Body of pancreas (tissue), 4 donors: ENCODE measurements at regions not wholly inside any gene's neighbourhood (a gene's known extent, or its start where the extent isn't known, plus 50 kb on each side); places are given as distances from the start of the nearest gene placed in this dataset.
"Not testable (repeated sequence)": the region's sequence is repeated elsewhere in the genome, so short reads cannot be mapped to it uniquely, and the experiment has no call there.

Experiments
- ATAC-seq: fragments of 150-250 bp; one replicate; pipeline ENCODE4 v1.9.1; 2016
- DNase-seq, 4 donors: peaks; one replicate each; pipeline ENCODE4 v3.0.0-alpha.2; 2019
- H3K27ac ChIP-seq, 4 donors: fragments of 200-600 bp; sonication (generic); 1 replicate in 3 of 4; 2 replicates in 1 of 4; pipeline versions ENCODE4 v1.5.1 to v1.6.1; 2016 to 2019; ENCODE audit warnings: mild to moderate bottlenecking in 1 of 4, mixed read lengths in 1 of 4, moderate library complexity in 1 of 4
- H3K27me3 ChIP-seq, 2 donors: fragments of 200-600 bp; sonication (generic); one replicate each; pipeline ENCODE4 v1.6.0; 2016; ENCODE audit warnings: mild to moderate bottlenecking in 1 of 2
- H3K36me3 ChIP-seq, 2 donors: fragments of 200-600 bp; sonication (generic); replicated peaks in 1 of 2; 2 replicates each; pipeline ENCODE4 v1.5.1; 2016; ENCODE audit warnings: low read depth in 2 of 2; ENCODE audit not compliant: insufficient read depth in 1 of 2
- H3K4me1 ChIP-seq: fragments of 200-600 bp; sonication (generic); one replicate; pipeline ENCODE4 v1.6.0; 2016
- H3K4me3 ChIP-seq, 2 donors: fragments of 200-600 bp; sonication (generic); 1 replicate in 1 of 2; 2 replicates in 1 of 2; pipeline ENCODE4 v1.5.1; 2016 to 2019
- H3K9me3 ChIP-seq, 3 donors: fragments of 200-600 bp; sonication (generic); 1 replicate in 2 of 3; 2 replicates in 1 of 3; pipeline ENCODE4 v1.5.1; 2016
- CTCF ChIP-seq, 7 experiments: fragments of 450-650 bp in 4 of 7; fragments of 200-600 bp in 3 of 7; sonication (generic) in 3 of 7; IDR thresholded peaks; one replicate each; pipeline ENCODE4 v1.5.1; 2016 to 2019; ENCODE audit warnings: antibody characterized with exemption in 7 of 7
- POLR2A ChIP-seq, 3 donors: fragments of 450-650 bp; IDR thresholded peaks; one replicate each; pipeline ENCODE4 v1.6.1; 2016; ENCODE audit warnings: antibody characterized with exemption in 3 of 3, mild to moderate bottlenecking in 2 of 3
- WGBS, 2 donors: methylation state at CpG; one replicate each; pipeline ENCODE4 v1.1.5; 2017; 5-methylcytosine and 5-hydroxymethylcytosine counted together
- intact Hi-C: fragments of 100-400 bp; cut with DNase I; formaldehyde crosslinking; loops from one replicate; pipeline ENCODE4 v1.15.1; 2023

- TF ChIP-seq CTCF (IDR thresholded peaks at IDR 0.05) (no peak), POLR2A (IDR thresholded peaks at IDR 0.05) (no peak)
- Histone ChIP-seq H3K4me1 (no peaks in the 10 kb centered on the region), H3K27me3 (no peaks in the 10 kb centered on the region), H3K27ac (no peak overlapping the region), H3K9me3 (no peaks in the 10 kb centered on the region), H3K36me3 (no peaks in the 10 kb centered on the region), H3K4me3 (no peak overlapping the region)
- WGBS, 2 donors, result 92 to 96% methylated on average over 6 of the region's 6 CpGs
- intact Hi-C loops, result no loop called here
- ATAC-seq, result no peak
- DNase-seq, result no peak
These were observed 245.3 kb downstream of the PARN start for GRCh38 chr16:14384745-14385144.

- H3K27me3 ChIP-seq, DNase-seq, H3K4me3 ChIP-seq, intact Hi-C loops, H3K4me1 ChIP-seq, H3K27ac ChIP-seq, H3K9me3 ChIP-seq, ATAC-seq, H3K36me3 ChIP-seq: not testable (repeated sequence)
- 91 to 93% methylated on average over 6 of the region's 6 CpGs for WGBS, 2 donors
These were observed 246.2 kb downstream of the PARN start for GRCh38 chr16:14383844-14384243.

- WGBS, 2 donors, result 85 to 90% methylated on average over 12 to 17 of the region's 17 CpGs
These were observed 251.2 kb downstream of the PARN start for GRCh38 chr16:14378689-14379467.

GRCh38 chr16:14378131-14378551 lies 251.9 kb downstream of the PARN start:
- no peak for ATAC-seq
- Histone ChIP-seq H3K27ac (no peak overlapping the region), H3K4me1 (no peaks in the 10 kb centered on the region), H3K9me3 (no peaks in the 10 kb centered on the region), H3K27me3 (no peaks in the 10 kb centered on the region), H3K36me3 (no peaks in the 10 kb centered on the region), H3K4me3 (no peak overlapping the region)
- TF ChIP-seq POLR2A (IDR thresholded peaks at IDR 0.05) (no peak), CTCF (IDR thresholded peaks at IDR 0.05) (no peak)
- no peak for DNase-seq
- 58 to 67% methylated on average over 4 of the region's 4 CpGs for WGBS, 2 donors
- intact Hi-C loops, result no loop called here

More at GRCh38 chr16:14378689-14379467, 251.2 kb downstream of the PARN start:
- no peaks in the 10 kb centered on the region for H3K27me3 ChIP-seq
- H3K36me3 ChIP-seq, result no peaks in the 10 kb centered on the region
- no peak overlapping the region for H3K4me3 ChIP-seq
- no peaks in the 10 kb centered on the region for H3K9me3 ChIP-seq
- TF ChIP-seq POLR2A (IDR thresholded peaks at IDR 0.05) (no peak), CTCF (IDR thresholded peaks at IDR 0.05) (no peak)
- no peaks in the 10 kb centered on the region for H3K4me1 ChIP-seq
- no peak for DNase-seq
- H3K27ac ChIP-seq, result no peak overlapping the region
- no peak for ATAC-seq
- intact Hi-C loops, result no loop called here

GRCh38 chr16:14377326-14377725 lies 252.7 kb downstream of the PARN start:
- no peaks in the 10 kb centered on the region for H3K36me3 ChIP-seq
- H3K27ac ChIP-seq, result no peak overlapping the region
- DNase-seq (no peak), ATAC-seq (no peak)
- no peak overlapping the region for H3K4me3 ChIP-seq
- H3K4me1 ChIP-seq, result no peaks in the 10 kb centered on the region
- no peak for TF ChIP-seq POLR2A (IDR thresholded peaks at IDR 0.05)
- TF ChIP-seq CTCF (IDR thresholded peaks at IDR 0.05), result no peak
- WGBS, 2 donors, result 69 to 73% methylated on average over 1 of the region's 1 CpG
- H3K27me3 ChIP-seq, result no peaks in the 10 kb centered on the region
- intact Hi-C loops, result no loop called here
- no peaks in the 10 kb centered on the region for H3K9me3 ChIP-seq
